ENCODE measurements at regions not wholly inside any gene's neighbourhood (a gene's known extent, or its start where the extent isn't known, plus 50 kb on each side); places are given as distances from the start of the nearest gene placed in this dataset.

- TF ChIP-seq FOXP1 (CRISPR knock-in tag; IDR thresholded peaks at IDR 0.05; ENCODE audit: borderline replicate concordance) (no peak), IRF2 (CRISPR knock-in tag; IDR thresholded peaks at IDR 0.05; ENCODE audit: borderline replicate concordance, low read depth) (no peak), ATF3 (CRISPR knock-in tag; conservative IDR thresholded peaks at IDR 0.05) (no peak), ATF6 (CRISPR knock-in tag; IDR thresholded peaks at IDR 0.05) (no peak), CREB1 (CRISPR knock-in tag; IDR thresholded peaks at IDR 0.05) (no peak), NR3C1 (CRISPR knock-in tag; conservative IDR thresholded peaks at IDR 0.05; ENCODE audit: low read depth) (no peak), TCF7 (CRISPR knock-in tag; IDR thresholded peaks at IDR 0.05; ENCODE audit: low read depth) (no peak), MLX (CRISPR knock-in tag; IDR thresholded peaks at IDR 0.05) (no peak)
- TF ChIP-seq, protein P1, sequence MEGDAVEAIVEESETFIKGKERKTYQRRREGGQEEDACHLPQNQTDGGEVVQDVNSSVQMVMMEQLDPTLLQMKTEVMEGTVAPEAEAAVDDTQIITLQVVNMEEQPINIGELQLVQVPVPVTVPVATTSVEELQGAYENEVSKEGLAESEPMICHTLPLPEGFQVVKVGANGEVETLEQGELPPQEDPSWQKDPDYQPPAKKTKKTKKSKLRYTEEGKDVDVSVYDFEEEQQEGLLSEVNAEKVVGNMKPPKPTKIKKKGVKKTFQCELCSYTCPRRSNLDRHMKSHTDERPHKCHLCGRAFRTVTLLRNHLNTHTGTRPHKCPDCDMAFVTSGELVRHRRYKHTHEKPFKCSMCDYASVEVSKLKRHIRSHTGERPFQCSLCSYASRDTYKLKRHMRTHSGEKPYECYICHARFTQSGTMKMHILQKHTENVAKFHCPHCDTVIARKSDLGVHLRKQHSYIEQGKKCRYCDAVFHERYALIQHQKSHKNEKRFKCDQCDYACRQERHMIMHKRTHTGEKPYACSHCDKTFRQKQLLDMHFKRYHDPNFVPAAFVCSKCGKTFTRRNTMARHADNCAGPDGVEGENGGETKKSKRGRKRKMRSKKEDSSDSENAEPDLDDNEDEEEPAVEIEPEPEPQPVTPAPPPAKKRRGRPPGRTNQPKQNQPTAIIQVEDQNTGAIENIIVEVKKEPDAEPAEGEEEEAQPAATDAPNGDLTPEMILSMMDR (IDR thresholded peaks at IDR 0.05), result no peak
- TF ChIP-seq, protein P2, sequence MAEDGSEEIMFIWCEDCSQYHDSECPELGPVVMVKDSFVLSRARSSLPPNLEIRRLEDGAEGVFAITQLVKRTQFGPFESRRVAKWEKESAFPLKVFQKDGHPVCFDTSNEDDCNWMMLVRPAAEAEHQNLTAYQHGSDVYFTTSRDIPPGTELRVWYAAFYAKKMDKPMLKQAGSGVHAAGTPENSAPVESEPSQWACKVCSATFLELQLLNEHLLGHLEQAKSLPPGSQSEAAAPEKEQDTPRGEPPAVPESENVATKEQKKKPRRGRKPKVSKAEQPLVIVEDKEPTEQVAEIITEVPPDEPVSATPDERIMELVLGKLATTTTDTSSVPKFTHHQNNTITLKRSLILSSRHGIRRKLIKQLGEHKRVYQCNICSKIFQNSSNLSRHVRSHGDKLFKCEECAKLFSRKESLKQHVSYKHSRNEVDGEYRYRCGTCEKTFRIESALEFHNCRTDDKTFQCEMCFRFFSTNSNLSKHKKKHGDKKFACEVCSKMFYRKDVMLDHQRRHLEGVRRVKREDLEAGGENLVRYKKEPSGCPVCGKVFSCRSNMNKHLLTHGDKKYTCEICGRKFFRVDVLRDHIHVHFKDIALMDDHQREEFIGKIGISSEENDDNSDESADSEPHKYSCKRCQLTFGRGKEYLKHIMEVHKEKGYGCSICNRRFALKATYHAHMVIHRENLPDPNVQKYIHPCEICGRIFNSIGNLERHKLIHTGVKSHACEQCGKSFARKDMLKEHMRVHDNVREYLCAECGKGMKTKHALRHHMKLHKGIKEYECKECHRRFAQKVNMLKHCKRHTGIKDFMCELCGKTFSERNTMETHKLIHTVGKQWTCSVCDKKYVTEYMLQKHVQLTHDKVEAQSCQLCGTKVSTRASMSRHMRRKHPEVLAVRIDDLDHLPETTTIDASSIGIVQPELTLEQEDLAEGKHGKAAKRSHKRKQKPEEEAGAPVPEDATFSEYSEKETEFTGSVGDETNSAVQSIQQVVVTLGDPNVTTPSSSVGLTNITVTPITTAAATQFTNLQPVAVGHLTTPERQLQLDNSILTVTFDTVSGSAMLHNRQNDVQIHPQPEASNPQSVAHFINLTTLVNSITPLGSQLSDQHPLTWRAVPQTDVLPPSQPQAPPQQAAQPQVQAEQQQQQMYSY (CRISPR knock-in tag; IDR thresholded peaks at IDR 0.05), result no peak
- TF ChIP-seq, protein P3, sequence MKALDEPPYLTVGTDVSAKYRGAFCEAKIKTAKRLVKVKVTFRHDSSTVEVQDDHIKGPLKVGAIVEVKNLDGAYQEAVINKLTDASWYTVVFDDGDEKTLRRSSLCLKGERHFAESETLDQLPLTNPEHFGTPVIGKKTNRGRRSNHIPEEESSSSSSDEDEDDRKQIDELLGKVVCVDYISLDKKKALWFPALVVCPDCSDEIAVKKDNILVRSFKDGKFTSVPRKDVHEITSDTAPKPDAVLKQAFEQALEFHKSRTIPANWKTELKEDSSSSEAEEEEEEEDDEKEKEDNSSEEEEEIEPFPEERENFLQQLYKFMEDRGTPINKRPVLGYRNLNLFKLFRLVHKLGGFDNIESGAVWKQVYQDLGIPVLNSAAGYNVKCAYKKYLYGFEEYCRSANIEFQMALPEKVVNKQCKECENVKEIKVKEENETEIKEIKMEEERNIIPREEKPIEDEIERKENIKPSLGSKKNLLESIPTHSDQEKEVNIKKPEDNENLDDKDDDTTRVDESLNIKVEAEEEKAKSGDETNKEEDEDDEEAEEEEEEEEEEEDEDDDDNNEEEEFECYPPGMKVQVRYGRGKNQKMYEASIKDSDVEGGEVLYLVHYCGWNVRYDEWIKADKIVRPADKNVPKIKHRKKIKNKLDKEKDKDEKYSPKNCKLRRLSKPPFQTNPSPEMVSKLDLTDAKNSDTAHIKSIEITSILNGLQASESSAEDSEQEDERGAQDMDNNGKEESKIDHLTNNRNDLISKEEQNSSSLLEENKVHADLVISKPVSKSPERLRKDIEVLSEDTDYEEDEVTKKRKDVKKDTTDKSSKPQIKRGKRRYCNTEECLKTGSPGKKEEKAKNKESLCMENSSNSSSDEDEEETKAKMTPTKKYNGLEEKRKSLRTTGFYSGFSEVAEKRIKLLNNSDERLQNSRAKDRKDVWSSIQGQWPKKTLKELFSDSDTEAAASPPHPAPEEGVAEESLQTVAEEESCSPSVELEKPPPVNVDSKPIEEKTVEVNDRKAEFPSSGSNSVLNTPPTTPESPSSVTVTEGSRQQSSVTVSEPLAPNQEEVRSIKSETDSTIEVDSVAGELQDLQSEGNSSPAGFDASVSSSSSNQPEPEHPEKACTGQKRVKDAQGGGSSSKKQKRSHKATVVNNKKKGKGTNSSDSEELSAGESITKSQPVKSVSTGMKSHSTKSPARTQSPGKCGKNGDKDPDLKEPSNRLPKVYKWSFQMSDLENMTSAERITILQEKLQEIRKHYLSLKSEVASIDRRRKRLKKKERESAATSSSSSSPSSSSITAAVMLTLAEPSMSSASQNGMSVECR (CRISPR knock-in tag; IDR thresholded peaks at IDR 0.05; ENCODE audit: borderline replicate concordance), result no peak
Measured at GRCh38 chr13:57450356-57450755, 181.2 kb upstream of the PCDH17 start.
